Activated T-cell treated with anti-CD3 and anti-CD28 coated beads, Interleukin-2, amount 50 U/mL, for 24 hours (primary cell): ENCODE measurements at regions not wholly inside any gene's neighbourhood (a gene's known extent, or its start where the extent isn't known, plus 50 kb on each side); places are given as distances from the start of the nearest gene placed in this dataset.

Experiments
- DNase-seq: peaks from one replicate; pipeline ENCODE4 v3.0.0-alpha.2; 2020
- H3K27ac Mint-ChIP-seq: 2 replicates; pipeline ENCODE4 v1.8.0; 2020; ENCODE audit warnings: mild to moderate bottlenecking, mixed read lengths
- H3K27me3 Mint-ChIP-seq: 2 replicates; pipeline ENCODE4 v1.8.0; 2020; ENCODE audit warnings: mixed read lengths
- H3K36me3 Mint-ChIP-seq: 2 replicates; pipeline ENCODE4 v1.8.0; 2020; ENCODE audit warnings: low read depth, mixed read lengths
- H3K4me1 Mint-ChIP-seq: 2 replicates; pipeline ENCODE4 v1.8.0; 2020; ENCODE audit warnings: low read depth, mixed read lengths
- H3K4me3 Mint-ChIP-seq: 2 replicates; pipeline ENCODE4 v1.8.0; 2020; ENCODE audit warnings: mild to moderate bottlenecking, moderate library complexity, mixed read lengths
- H3K9me3 Mint-ChIP-seq: 2 replicates; pipeline ENCODE4 v1.8.0; 2020; ENCODE audit warnings: mixed read lengths

GRCh38 chr9:107706701-107707427, 217.3 kb upstream of the KLF4 start:
- no peak for DNase-seq
- H3K36me3 Mint-ChIP-seq = no peaks in the 10 kb centered on the region
- H3K4me3 Mint-ChIP-seq = no peak overlapping the region
- H3K27ac Mint-ChIP-seq = no peak overlapping the region
- no peaks in the 10 kb centered on the region for H3K4me1 Mint-ChIP-seq
- no peaks in the 10 kb centered on the region for H3K27me3 Mint-ChIP-seq
- peaks cover 5% of the 10 kb centered on the region for H3K9me3 Mint-ChIP-seq

- DNase-seq = no peak
- Mint-ChIP-seq H3K4me3 (no peak overlapping the region), H3K27ac (no peak overlapping the region), H3K27me3 (no peaks in the 10 kb centered on the region), H3K9me3 (peaks cover 5% of the 10 kb centered on the region), H3K4me1 (no peaks in the 10 kb centered on the region), H3K36me3 (no peaks in the 10 kb centered on the region)
Measured at GRCh38 chr9:107705521-107705920, 216.0 kb upstream of the KLF4 start.

GRCh38 chr9:107704774-107705173, 215.2 kb upstream of the KLF4 start:
- no peak overlapping the region for H3K4me3 Mint-ChIP-seq
- H3K4me1 Mint-ChIP-seq = no peaks in the 10 kb centered on the region
- no peaks in the 10 kb centered on the region for H3K36me3 Mint-ChIP-seq
- H3K27ac Mint-ChIP-seq = no peak overlapping the region
- no peaks in the 10 kb centered on the region for H3K27me3 Mint-ChIP-seq
- H3K9me3 Mint-ChIP-seq = peaks cover 5% of the 10 kb centered on the region
- no peak for DNase-seq

GRCh38 chr9:107703651-107704050, 214.1 kb upstream of the KLF4 start:
- Mint-ChIP-seq H3K36me3 (no peaks in the 10 kb centered on the region), H3K9me3 (peaks cover 5% of the 10 kb centered on the region), H3K4me1 (no peaks in the 10 kb centered on the region), H3K27me3 (no peaks in the 10 kb centered on the region), H3K4me3 (no peak overlapping the region), H3K27ac (no peak overlapping the region)
- DNase-seq = no peak

GRCh38 chr9:107700847-107701246, 211.3 kb upstream of the KLF4 start:
- no peaks in the 10 kb centered on the region for H3K27me3 Mint-ChIP-seq

GRCh38 chr9:107699231-107699630, 209.7 kb upstream of the KLF4 start:
- no peaks in the 10 kb centered on the region for H3K4me1 Mint-ChIP-seq
- peaks cover 3% of the 10 kb centered on the region for H3K9me3 Mint-ChIP-seq
- no peak overlapping the region for H3K4me3 Mint-ChIP-seq
- H3K36me3 Mint-ChIP-seq = no peaks in the 10 kb centered on the region
- H3K27me3 Mint-ChIP-seq = no peaks in the 10 kb centered on the region
- DNase-seq = no peak
- H3K27ac Mint-ChIP-seq = no peak overlapping the region

More at GRCh38 chr9:107700847-107701246, 211.3 kb upstream of the KLF4 start:
- peaks cover 3% of the 10 kb centered on the region for H3K9me3 Mint-ChIP-seq
- no peak for DNase-seq
- H3K4me1 Mint-ChIP-seq = no peaks in the 10 kb centered on the region
- no peak overlapping the region for H3K4me3 Mint-ChIP-seq
- H3K27ac Mint-ChIP-seq = no peak overlapping the region
- no peaks in the 10 kb centered on the region for H3K36me3 Mint-ChIP-seq

GRCh38 chr9:107698779-107699178, 209.2 kb upstream of the KLF4 start:
- no peaks in the 10 kb centered on the region for H3K27me3 Mint-ChIP-seq
- DNase-seq = no peak
- peaks cover 3% of the 10 kb centered on the region for H3K9me3 Mint-ChIP-seq
- H3K27ac Mint-ChIP-seq = no peak overlapping the region
- no peak overlapping the region for H3K4me3 Mint-ChIP-seq
- H3K4me1 Mint-ChIP-seq = no peaks in the 10 kb centered on the region
- no peaks in the 10 kb centered on the region for H3K36me3 Mint-ChIP-seq

- Mint-ChIP-seq H3K4me3 (no peak overlapping the region), H3K9me3 (no peaks in the 10 kb centered on the region), H3K36me3 (no peaks in the 10 kb centered on the region), H3K4me1 (no peaks in the 10 kb centered on the region), H3K27ac (no peak overlapping the region), H3K27me3 (no peaks in the 10 kb centered on the region)
- DNase-seq = no peak
Measured at GRCh38 chr9:107696302-107696701, 206.7 kb upstream of the KLF4 start.

- H3K9me3 Mint-ChIP-seq = no peaks in the 10 kb centered on the region
- H3K4me3 Mint-ChIP-seq = no peak overlapping the region
- no peaks in the 10 kb centered on the region for H3K4me1 Mint-ChIP-seq
- H3K27me3 Mint-ChIP-seq = no peaks in the 10 kb centered on the region
- H3K27ac Mint-ChIP-seq = no peak overlapping the region
- DNase-seq = no peak
- H3K36me3 Mint-ChIP-seq = no peaks in the 10 kb centered on the region
Measured at GRCh38 chr9:107694390-107694789, 204.8 kb upstream of the KLF4 start.

GRCh38 chr9:107693625-107694326, 204.2 kb upstream of the KLF4 start:
- Mint-ChIP-seq H3K27ac (no peak overlapping the region), H3K27me3 (no peaks in the 10 kb centered on the region), H3K4me1 (no peaks in the 10 kb centered on the region), H3K36me3 (no peaks in the 10 kb centered on the region), H3K9me3 (no peaks in the 10 kb centered on the region), H3K4me3 (no peak overlapping the region)
- DNase-seq = no peak

GRCh38 chr9:107691664-107692063, 202.1 kb upstream of the KLF4 start:
- H3K27ac Mint-ChIP-seq = no peak overlapping the region

GRCh38 chr9:107690021-107690420, 200.5 kb upstream of the KLF4 start:
- no peaks in the 10 kb centered on the region for H3K4me1 Mint-ChIP-seq

More at GRCh38 chr9:107691664-107692063, 202.1 kb upstream of the KLF4 start:
- Mint-ChIP-seq H3K36me3 (no peaks in the 10 kb centered on the region), H3K27me3 (no peaks in the 10 kb centered on the region), H3K4me1 (no peaks in the 10 kb centered on the region), H3K9me3 (no peaks in the 10 kb centered on the region), H3K4me3 (no peak overlapping the region)
- no peak for DNase-seq

GRCh38 chr9:107688728-107689127, 199.2 kb upstream of the KLF4 start:
- Mint-ChIP-seq H3K4me3 (no peak overlapping the region), H3K27me3 (no peaks in the 10 kb centered on the region), H3K36me3 (no peaks in the 10 kb centered on the region), H3K9me3 (no peaks in the 10 kb centered on the region), H3K4me1 (no peaks in the 10 kb centered on the region), H3K27ac (no peak overlapping the region)
- no peak for DNase-seq

More at GRCh38 chr9:107690021-107690420, 200.5 kb upstream of the KLF4 start:
- H3K4me3 Mint-ChIP-seq = no peak overlapping the region
- no peak overlapping the region for H3K27ac Mint-ChIP-seq
- no peaks in the 10 kb centered on the region for H3K36me3 Mint-ChIP-seq
- no peaks in the 10 kb centered on the region for H3K9me3 Mint-ChIP-seq
- DNase-seq = no peak
- no peaks in the 10 kb centered on the region for H3K27me3 Mint-ChIP-seq

- DNase-seq = no peak
- Mint-ChIP-seq H3K4me3 (no peak overlapping the region), H3K4me1 (no peaks in the 10 kb centered on the region), H3K27ac (no peak overlapping the region), H3K36me3 (no peaks in the 10 kb centered on the region), H3K27me3 (peaks cover 3% of the 10 kb centered on the region), H3K9me3 (no peaks in the 10 kb centered on the region)
Measured at GRCh38 chr9:107685901-107686300, 196.3 kb upstream of the KLF4 start.

GRCh38 chr9:107685376-107685775, 195.8 kb upstream of the KLF4 start:
- no peak overlapping the region for H3K27ac Mint-ChIP-seq
- no peak for DNase-seq

More at GRCh38 chr9:107685376-107685775, 195.8 kb upstream of the KLF4 start:
- no peak overlapping the region for H3K4me3 Mint-ChIP-seq
- H3K4me1 Mint-ChIP-seq = no peaks in the 10 kb centered on the region
- H3K36me3 Mint-ChIP-seq = no peaks in the 10 kb centered on the region
- H3K27me3 Mint-ChIP-seq = peaks cover 3% of the 10 kb centered on the region
- H3K9me3 Mint-ChIP-seq = no peaks in the 10 kb centered on the region
